ENCODE measurements at regions not wholly inside any gene's neighbourhood (a gene's known extent, or its start where the extent isn't known, plus 50 kb on each side); places are given as distances from the start of the nearest gene placed in this dataset.

GRCh38 chr21:35692311-35692710 lies 368.0 kb downstream of the SETD4 start:
- TF ChIP-seq CTCF (IDR thresholded peaks at IDR 0.05; ENCODE audit: insufficient read depth, low read length) (no peak), GABPA (IDR thresholded peaks at IDR 0.05; ENCODE audit: low read depth) (no peak), SPI1 (IDR thresholded peaks at IDR 0.05; ENCODE audit: borderline replicate concordance, low read depth) (no peak), POLR2AphosphoS5 (IDR thresholded peaks at IDR 0.05; ENCODE audit: low read depth) (no peak)
- TF ChIP-seq, protein P1, sequence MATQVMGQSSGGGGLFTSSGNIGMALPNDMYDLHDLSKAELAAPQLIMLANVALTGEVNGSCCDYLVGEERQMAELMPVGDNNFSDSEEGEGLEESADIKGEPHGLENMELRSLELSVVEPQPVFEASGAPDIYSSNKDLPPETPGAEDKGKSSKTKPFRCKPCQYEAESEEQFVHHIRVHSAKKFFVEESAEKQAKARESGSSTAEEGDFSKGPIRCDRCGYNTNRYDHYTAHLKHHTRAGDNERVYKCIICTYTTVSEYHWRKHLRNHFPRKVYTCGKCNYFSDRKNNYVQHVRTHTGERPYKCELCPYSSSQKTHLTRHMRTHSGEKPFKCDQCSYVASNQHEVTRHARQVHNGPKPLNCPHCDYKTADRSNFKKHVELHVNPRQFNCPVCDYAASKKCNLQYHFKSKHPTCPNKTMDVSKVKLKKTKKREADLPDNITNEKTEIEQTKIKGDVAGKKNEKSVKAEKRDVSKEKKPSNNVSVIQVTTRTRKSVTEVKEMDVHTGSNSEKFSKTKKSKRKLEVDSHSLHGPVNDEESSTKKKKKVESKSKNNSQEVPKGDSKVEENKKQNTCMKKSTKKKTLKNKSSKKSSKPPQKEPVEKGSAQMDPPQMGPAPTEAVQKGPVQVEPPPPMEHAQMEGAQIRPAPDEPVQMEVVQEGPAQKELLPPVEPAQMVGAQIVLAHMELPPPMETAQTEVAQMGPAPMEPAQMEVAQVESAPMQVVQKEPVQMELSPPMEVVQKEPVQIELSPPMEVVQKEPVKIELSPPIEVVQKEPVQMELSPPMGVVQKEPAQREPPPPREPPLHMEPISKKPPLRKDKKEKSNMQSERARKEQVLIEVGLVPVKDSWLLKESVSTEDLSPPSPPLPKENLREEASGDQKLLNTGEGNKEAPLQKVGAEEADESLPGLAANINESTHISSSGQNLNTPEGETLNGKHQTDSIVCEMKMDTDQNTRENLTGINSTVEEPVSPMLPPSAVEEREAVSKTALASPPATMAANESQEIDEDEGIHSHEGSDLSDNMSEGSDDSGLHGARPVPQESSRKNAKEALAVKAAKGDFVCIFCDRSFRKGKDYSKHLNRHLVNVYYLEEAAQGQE (IDR thresholded peaks at IDR 0.05; ENCODE audit: insufficient replicate concordance, low read depth) = no peak

All from HL-60 (cell line).